Loucy (cell line): ENCODE measurements at regions not wholly inside any gene's neighbourhood (a gene's known extent, or its start where the extent isn't known, plus 50 kb on each side); places are given as distances from the start of the nearest gene placed in this dataset.

ENCODE experiments used
- H2AFZ ChIP-seq: fragments of 200-600 bp; sonication (generic); 2 replicates; pipeline ENCODE4 v1.6.0; 2016; ENCODE audit warnings: antibody characterized with exemption, mild to moderate bottlenecking, low read length, moderate library complexity
- H3F3A ChIP-seq: fragments of 200-600 bp; 2 replicates; pipeline ENCODE4 v1.6.0; 2016; ENCODE audit warnings: antibody characterized with exemption, low read depth, mild to moderate bottlenecking
- H3K27me3 ChIP-seq: fragments of 200-600 bp; sonication (generic); 2 replicates; pipeline ENCODE4 v1.6.1; 2014; ENCODE audit warnings: low read length, mild to moderate bottlenecking; ENCODE audit not compliant: insufficient read depth, poor library complexity, severe bottlenecking
- H3K36me3 ChIP-seq: fragments of 200-600 bp; sonication (generic); 2 replicates; pipeline ENCODE4 v1.6.1; 2016; ENCODE audit warnings: low read length; ENCODE audit not compliant: insufficient read depth
- H3K4me1 ChIP-seq: fragments of 200-600 bp; sonication (generic); 2 replicates; pipeline ENCODE4 v1.5.1; 2014; ENCODE audit warnings: low read length, mild to moderate bottlenecking; ENCODE audit not compliant: insufficient read depth, poor library complexity, severe bottlenecking
- H3K4me2 ChIP-seq: fragments of 200-600 bp; sonication (generic); 2 replicates; pipeline ENCODE4 v1.6.0; 2014; ENCODE audit warnings: antibody characterized with exemption, low read length, low read depth, mild to moderate bottlenecking; ENCODE audit not compliant: poor library complexity, severe bottlenecking
- H3K4me3 ChIP-seq: fragments of 200-600 bp; sonication (generic); 2 replicates; pipeline ENCODE4 v1.5.1; 2014; ENCODE audit warnings: low read length, mild to moderate bottlenecking, mixed read lengths; ENCODE audit not compliant: poor library complexity, severe bottlenecking
- H3K79me2 ChIP-seq: fragments of 200-600 bp; sonication (generic); 2 replicates; pipeline ENCODE4 v1.6.1; 2014; ENCODE audit warnings: low read length; ENCODE audit not compliant: insufficient read depth
- H3K9ac ChIP-seq: fragments of 200-600 bp; sonication (generic); 2 replicates; pipeline ENCODE4 v1.6.0; 2014; ENCODE audit warnings: mild to moderate bottlenecking, low read depth, low read length, moderate library complexity; ENCODE audit not compliant: poor library complexity, severe bottlenecking
- H3K9me2 ChIP-seq: fragments of 200-600 bp; sonication (generic); replicated peaks from 2 replicates; pipeline ENCODE4 v1.6.1; 2016; ENCODE audit warnings: low read depth, low read length, mixed read lengths
- H3K9me3 ChIP-seq: fragments of 200-600 bp; sonication (generic); 2 replicates; pipeline ENCODE4 v1.6.1; 2014; ENCODE audit warnings: mild to moderate bottlenecking, antibody characterized with exemption, low read length, low read depth; ENCODE audit not compliant: insufficient read depth
- H4K20me1 ChIP-seq: fragments of 200-600 bp; sonication (generic); 2 replicates; pipeline ENCODE4 v1.6.0; 2014; ENCODE audit warnings: antibody characterized with exemption, low read length, mild to moderate bottlenecking; ENCODE audit not compliant: insufficient read depth, poor library complexity, severe bottlenecking
- EZH2phosphoT487 ChIP-seq: fragments of 200-600 bp; IDR thresholded peaks from 2 replicates; pipeline ENCODE4 v1.6.1; 2018; ENCODE audit warnings: antibody characterized with exemption, mild to moderate bottlenecking, moderate library complexity, borderline replicate concordance
- TF ChIP-seq, protein P1 (sequence below): fragments of 200-600 bp; sonication (generic); conservative IDR thresholded peaks from 2 replicates; pipeline ENCODE4 v1.5.1; 2014; ENCODE audit warnings: mild to moderate bottlenecking, antibody characterized with exemption, low read length

DNA sequence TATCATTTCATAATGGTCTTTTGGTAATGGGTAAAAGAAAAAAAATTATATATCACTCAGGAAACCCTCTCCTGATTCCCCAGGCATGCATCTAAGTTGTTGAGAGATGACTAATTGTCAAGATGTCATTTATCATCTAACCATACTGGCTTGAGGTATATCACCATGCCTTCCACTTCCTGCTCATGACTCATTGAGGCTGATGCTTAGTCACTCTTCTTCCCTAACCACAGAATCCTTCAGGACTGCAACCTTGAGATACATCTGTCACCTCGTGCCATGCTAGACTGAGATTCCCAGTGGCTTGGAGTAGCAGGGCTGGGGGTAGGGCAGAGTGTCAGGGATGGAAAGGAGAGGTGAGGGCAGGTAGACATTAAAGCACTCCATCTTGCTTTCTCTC lies 782.5 kb upstream of the INTU start:
- Histone ChIP-seq H3K4me1 (no peaks in the 10 kb centered on the region), H3K4me2 (no peak overlapping the region), H3K9me3 (no peaks in the 10 kb centered on the region), H2AFZ (no peak overlapping the region), H3K9ac (no peak overlapping the region), H3K9me2 (no peaks in the 10 kb centered on the region), H3F3A (no peaks in the 10 kb centered on the region), H4K20me1 (no peaks in the 10 kb centered on the region), H3K27me3 (no peaks in the 10 kb centered on the region), H3K79me2 (no peaks in the 10 kb centered on the region), H3K4me3 (no peak overlapping the region), H3K36me3 (no peaks in the 10 kb centered on the region)
- TF ChIP-seq, protein P1, sequence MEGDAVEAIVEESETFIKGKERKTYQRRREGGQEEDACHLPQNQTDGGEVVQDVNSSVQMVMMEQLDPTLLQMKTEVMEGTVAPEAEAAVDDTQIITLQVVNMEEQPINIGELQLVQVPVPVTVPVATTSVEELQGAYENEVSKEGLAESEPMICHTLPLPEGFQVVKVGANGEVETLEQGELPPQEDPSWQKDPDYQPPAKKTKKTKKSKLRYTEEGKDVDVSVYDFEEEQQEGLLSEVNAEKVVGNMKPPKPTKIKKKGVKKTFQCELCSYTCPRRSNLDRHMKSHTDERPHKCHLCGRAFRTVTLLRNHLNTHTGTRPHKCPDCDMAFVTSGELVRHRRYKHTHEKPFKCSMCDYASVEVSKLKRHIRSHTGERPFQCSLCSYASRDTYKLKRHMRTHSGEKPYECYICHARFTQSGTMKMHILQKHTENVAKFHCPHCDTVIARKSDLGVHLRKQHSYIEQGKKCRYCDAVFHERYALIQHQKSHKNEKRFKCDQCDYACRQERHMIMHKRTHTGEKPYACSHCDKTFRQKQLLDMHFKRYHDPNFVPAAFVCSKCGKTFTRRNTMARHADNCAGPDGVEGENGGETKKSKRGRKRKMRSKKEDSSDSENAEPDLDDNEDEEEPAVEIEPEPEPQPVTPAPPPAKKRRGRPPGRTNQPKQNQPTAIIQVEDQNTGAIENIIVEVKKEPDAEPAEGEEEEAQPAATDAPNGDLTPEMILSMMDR = no peak
- TF ChIP-seq EZH2phosphoT487 = no peak

DNA sequence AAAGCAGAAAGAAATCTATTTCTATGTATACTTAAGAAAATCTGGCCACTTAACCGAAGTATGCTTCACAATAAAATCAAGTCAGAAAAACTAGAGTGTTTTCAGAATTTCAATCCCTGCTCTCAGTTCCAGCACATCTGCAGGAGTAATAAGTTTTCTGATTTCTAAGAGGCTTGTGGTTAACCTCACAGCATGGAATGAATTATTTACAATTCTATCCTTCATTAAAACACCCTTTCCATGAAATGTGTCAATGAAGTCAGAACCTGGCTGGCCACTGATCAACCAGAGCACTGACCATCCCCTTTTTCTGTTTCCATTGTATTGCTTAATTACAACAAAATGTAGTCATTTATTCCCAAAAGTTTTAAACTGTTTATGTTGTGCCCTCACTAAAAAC lies 781.4 kb upstream of the INTU start:
- no peak overlapping the region for H3K9ac ChIP-seq
- no peak overlapping the region for H3K4me2 ChIP-seq
- H3F3A ChIP-seq = no peaks in the 10 kb centered on the region
- H3K9me3 ChIP-seq = no peaks in the 10 kb centered on the region
- no peaks in the 10 kb centered on the region for H3K4me1 ChIP-seq
- no peaks in the 10 kb centered on the region for H3K79me2 ChIP-seq
- no peak for TF ChIP-seq EZH2phosphoT487
- TF ChIP-seq, protein P1 = no peak
- H3K4me3 ChIP-seq = no peak overlapping the region
- no peaks in the 10 kb centered on the region for H3K27me3 ChIP-seq
- no peaks in the 10 kb centered on the region for H4K20me1 ChIP-seq
- no peaks in the 10 kb centered on the region for H3K9me2 ChIP-seq
- no peak overlapping the region for H2AFZ ChIP-seq
- H3K36me3 ChIP-seq = no peaks in the 10 kb centered on the region

DNA sequence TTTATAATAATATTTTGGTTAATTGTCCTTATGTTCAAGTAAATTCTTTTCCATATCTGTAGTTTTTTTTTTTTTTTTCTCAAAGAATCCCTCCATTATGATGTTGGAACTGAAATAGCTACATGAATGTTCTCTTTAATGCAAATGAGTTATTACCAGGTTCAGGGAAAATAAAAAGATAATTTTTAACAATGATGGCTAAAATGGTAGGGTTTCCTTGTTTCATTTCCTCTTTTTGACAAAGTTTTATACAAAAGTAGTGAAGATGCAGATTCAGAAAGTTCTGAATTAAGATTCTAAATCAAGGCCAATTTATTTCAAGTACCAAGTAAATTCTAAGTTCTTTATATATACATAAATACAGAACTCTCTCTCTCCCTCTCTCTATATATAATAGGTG lies 779.0 kb upstream of the INTU start:
- Histone ChIP-seq H3K9me3 (no peaks in the 10 kb centered on the region), H2AFZ (no peak overlapping the region), H3K27me3 (no peaks in the 10 kb centered on the region), H3K79me2 (no peaks in the 10 kb centered on the region), H4K20me1 (no peaks in the 10 kb centered on the region), H3K4me2 (no peak overlapping the region), H3K9ac (no peak overlapping the region), H3K4me1 (no peaks in the 10 kb centered on the region), H3F3A (no peaks in the 10 kb centered on the region), H3K4me3 (no peak overlapping the region), H3K9me2 (no peaks in the 10 kb centered on the region), H3K36me3 (no peaks in the 10 kb centered on the region)
- TF ChIP-seq, protein P1 = no peak
- TF ChIP-seq EZH2phosphoT487 = no peak
